GM10266 (cell line): ENCODE measurements at regions not wholly inside any gene's neighbourhood (a gene's known extent, or its start where the extent isn't known, plus 50 kb on each side); places are given as distances from the start of the nearest gene placed in this dataset.

Source experiments
- DNase-seq: peaks from one replicate; pipeline ENCODE4 v3.0.0; 2012; ENCODE audit errors: extremely low spot score
- TF ChIP-seq, protein P1 (sequence below): IDR thresholded peaks from 2 replicates; pipeline ENCODE4 v1.5.1; 2012; ENCODE audit warnings: mild to moderate bottlenecking, low read depth; ENCODE audit not compliant: control insufficient read depth, insufficient read depth; ENCODE audit errors: missing control alignments

DNA sequence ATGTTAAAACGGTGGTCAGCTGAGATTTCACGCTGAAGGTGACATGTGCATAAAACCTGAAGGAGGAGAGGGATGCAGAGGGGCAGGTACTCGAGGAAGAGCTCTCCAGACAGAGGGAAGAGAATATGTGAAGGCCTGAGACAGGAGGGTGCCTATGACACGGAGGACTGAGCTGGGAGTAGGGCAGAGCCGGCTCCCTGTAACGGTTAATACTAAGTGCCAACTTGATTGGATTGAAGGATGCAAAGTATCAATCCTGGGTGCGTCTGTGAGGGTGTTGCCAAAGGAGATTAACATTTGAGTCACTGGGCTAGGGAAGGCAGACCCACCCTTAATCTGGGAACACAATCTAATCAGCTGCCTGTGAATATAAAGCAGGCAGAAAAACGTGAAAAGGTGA, 136.2 kb upstream of the SYT6 start:
- DNase-seq = no peak
- TF ChIP-seq, protein P1, sequence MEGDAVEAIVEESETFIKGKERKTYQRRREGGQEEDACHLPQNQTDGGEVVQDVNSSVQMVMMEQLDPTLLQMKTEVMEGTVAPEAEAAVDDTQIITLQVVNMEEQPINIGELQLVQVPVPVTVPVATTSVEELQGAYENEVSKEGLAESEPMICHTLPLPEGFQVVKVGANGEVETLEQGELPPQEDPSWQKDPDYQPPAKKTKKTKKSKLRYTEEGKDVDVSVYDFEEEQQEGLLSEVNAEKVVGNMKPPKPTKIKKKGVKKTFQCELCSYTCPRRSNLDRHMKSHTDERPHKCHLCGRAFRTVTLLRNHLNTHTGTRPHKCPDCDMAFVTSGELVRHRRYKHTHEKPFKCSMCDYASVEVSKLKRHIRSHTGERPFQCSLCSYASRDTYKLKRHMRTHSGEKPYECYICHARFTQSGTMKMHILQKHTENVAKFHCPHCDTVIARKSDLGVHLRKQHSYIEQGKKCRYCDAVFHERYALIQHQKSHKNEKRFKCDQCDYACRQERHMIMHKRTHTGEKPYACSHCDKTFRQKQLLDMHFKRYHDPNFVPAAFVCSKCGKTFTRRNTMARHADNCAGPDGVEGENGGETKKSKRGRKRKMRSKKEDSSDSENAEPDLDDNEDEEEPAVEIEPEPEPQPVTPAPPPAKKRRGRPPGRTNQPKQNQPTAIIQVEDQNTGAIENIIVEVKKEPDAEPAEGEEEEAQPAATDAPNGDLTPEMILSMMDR = no peak

DNA sequence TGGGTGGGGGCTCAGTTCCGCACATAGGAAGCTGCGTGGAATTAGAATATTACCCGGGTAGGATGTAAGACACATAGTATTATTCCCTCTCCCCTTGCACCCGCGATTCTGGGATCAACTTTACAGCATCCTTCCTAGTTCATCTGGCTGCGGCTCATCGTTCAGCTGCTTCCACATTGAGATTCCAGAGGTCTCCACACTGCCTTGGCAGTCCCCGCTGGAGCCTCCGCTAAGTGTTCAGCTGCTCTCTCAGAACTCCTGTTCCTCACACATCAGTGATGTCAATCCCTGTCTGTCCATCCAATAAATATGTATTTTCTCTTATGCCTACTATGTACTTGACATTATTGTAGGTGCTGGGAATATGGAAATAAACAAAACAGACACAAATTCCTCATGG, 135.6 kb upstream of the SYT6 start:
- DNase-seq = no peak
- TF ChIP-seq, protein P1 = no peak

DNA sequence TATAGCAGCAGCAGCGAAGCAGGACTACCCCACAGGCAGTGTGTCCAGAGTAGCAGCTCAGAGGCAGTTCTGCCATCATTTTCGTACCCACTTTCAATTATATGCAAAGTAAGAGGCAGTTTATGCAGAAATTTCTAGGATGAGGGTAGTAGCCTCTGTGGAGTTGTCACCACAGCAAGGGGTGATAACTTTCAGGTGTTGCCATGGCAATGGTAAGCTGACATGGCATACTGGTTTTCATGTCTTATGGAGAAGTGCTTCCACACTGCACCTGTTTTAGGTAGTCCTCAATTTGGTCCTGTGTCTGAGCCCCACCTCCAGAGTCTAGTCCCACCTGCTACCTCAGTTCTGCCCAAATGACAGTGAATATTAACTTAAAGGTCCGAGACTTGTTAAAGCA, 133.3 kb upstream of the SYT6 start:
- DNase-seq = no peak
- TF ChIP-seq, protein P1 = no peak

DNA sequence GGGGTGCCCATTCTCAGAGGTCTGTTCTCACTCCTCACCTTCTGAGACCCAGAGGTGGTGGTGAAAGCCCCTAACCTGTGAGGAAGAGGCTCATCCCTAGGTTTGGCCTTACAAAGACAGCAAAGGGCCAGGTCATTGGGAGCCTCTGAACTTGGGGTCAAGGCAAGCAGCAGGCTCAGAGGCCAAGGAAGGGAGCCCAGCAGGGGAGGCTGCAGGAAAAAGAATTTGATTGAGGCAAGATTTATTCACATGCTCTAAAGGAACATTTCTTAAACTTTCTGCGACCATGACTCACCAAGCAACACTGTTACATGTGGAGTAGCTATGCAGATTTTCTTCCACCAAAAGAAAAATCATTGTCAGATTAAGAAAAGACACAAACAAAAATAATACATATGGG, 132.5 kb upstream of the SYT6 start:
- DNase-seq = no peak
- TF ChIP-seq, protein P1 = no peak

DNA sequence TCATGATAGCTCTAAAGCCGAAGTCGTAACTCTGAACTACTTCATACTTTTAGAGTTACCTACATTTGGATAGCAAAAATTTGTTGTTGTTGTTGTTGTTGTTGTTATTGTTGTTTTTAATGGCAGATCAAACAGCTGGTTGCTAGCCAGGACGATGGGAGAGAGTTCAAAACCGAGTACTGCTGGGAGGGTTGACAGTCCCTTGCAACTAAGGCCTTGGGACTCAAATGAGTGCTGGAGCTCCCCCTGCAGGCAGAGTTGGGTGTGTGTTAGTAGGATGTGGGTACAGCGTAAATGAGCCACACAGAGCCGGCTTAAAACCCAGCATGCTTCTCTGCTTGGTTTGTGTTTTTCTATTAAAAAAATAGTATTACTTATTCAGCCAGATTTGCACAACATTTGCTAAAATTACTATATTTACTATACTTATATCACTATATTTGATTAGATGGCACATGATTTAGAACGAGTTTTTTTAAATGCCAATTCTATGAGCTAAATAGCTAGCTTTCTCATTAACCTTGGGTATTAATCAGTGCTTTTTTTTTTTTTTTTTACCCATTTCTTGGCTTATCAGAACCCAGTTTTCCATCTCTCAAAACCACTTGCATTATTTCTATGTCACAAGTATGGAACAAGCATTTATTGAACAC, 129.2 kb upstream of the SYT6 start:
- DNase-seq = peak; percentile 78
- TF ChIP-seq, protein P1 = peak; percentile 88

DNA sequence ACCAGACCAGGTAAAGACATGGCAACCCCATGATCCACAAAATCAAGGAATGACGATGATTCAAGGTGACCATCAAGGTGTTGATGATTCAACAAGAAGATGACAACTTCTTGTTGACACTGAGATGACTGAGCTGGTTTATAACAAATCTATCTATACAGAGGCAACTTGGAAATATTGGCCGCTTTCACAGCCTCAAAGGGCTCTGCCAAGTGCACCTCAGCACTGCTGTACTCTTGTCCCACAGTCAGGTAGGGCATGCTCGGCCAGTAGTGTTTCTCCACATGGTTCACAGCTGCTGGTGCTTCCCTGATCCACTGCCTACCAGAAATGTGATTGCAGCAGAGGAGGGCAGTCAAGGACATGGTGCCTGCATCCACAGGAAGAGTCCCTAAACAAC, 125.2 kb upstream of the SYT6 start:
- no peak for DNase-seq
- TF ChIP-seq, protein P1 = no peak

DNA sequence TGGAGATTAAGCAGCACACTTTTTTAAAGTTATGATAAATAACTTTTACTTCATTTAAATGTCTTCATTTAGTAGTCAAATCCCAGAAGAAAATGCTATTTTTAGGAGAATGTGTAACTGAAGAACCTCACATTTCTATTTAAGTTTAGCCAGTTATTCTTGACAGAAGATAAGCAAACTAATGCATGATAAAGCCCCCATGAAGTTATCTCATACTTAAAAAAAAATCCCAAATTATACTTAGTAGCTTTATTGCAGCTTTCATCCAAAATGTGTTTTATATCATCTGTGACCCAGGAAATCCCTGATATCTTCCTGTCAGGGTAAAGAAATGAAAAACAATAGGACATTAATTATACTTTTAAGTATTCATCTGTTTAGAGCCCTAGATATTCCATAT, 124.8 kb upstream of the SYT6 start:
- TF ChIP-seq, protein P1 = no peak
- DNase-seq = no peak
